KG1 (cell line): ENCODE measurements at regions not wholly inside any gene's neighbourhood (a gene's known extent, or its start where the extent isn't known, plus 50 kb on each side); places are given as distances from the start of the nearest gene placed in this dataset.
"Not testable (repeated sequence)": the region's sequence is repeated elsewhere in the genome, so short reads cannot be mapped to it uniquely, and the experiment has no call there.

Experiments
- DNase-seq: peaks from one replicate; lab custom pipeline; 2025; lab: John Stamatoyannopoulos, UW

DNA sequence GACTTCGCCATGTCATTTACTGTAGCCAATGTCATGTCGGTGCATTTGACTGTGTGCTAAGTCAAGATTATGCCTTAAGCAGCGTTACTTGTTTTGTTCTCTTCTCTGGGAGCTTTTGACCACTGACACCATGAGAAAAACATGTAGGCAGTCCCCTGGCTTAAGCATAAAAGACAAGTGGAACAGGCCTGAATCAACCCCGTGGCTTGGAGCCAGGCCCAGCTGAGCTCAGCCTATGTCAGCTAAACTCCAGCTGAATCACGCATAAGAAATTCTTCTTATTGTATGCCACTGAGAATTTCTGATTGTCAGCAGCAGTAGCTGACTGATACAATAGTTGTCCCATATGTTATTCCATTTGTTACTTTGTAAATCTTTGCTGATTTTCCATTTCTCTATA lies 261.9 kb downstream of the CBLL2 start:
- no peak for DNase-seq

DNA sequence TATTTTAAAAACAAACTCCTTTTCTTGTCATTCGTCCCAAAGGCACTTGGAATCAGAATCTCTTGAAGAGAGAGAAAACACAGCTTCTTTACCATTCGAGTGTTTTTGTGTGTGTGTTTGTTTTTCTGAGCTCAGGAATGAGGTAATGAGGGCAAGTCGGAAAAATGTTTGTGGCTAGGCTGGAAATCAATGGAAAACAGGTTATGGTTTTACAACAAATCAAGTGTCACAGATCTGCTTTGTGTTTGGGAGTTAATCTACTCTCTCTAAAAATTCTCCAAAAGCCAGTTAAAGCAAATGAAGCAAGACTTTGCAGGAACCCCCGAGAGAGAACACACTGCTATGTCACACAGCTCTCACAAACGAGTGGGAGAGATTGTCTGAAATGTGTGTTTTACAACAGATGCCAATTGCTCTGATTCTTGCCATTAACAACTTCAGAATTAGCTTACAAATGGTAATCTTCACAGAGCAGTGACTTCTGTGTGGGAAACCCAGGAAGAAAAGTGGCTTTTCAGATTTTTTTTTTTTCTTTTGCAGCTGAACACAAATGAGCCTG lies 264.1 kb downstream of the CBLL2 start:
- DNase-seq: no peak

DNA sequence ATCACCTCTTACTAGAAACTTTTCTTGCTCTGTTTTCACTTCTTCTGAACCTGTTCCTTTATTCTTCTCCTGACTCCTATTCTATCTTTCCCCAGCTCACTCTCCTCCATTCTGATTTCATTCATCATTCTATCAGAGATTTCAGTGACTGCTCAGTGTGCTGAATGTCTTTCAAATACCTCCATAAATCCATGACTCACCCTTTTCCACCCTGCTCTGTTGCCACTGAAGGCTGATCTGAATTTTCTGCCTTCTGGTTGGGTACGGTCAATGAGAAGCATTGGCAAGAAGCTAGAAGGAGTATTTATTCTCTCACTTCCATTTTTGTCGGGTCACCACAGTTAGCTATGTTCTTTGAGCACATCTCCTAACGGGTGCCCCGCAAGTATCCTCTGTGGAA lies 265.9 kb downstream of the CBLL2 start:
- no peak for DNase-seq

DNA sequence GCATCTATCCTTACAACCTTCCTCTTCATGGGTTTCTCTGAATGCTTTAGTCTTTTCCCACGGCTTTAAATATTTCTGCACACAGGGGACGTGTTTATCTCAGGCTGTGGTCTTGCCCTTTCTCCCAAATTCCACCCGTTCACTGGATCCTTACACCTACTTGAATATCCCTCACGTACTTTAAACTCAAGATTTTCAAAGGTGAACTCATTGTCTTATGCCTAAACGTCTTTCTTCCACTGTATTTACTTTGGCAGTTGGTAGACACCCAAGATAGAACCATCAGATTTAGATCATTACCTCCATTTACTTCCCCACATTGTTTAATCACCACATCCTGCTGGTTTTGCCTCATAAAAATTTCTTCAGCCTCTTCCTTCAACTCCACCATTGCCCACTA lies 269.2 kb downstream of the CBLL2 start:
- no peak for DNase-seq

DNA sequence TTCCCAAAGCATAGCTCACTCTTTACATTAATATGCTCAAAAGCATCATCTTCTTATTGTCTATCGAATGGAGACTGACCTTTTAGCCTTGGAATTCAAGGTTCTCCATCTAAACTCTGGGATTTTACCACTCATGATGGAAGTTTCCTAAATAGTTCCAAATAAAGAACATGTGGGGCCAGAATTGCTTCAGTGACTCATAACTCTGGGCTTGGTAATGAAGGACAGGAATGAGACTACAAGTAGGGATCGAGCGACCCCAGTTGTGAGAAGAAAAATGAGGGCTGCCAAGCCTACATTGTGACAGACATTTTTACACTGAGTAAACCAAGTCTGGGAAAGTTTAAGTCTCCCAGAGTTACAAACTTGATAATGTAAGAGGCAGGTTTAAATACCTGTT lies 269.9 kb downstream of the CBLL2 start:
- DNase-seq: no peak

DNA sequence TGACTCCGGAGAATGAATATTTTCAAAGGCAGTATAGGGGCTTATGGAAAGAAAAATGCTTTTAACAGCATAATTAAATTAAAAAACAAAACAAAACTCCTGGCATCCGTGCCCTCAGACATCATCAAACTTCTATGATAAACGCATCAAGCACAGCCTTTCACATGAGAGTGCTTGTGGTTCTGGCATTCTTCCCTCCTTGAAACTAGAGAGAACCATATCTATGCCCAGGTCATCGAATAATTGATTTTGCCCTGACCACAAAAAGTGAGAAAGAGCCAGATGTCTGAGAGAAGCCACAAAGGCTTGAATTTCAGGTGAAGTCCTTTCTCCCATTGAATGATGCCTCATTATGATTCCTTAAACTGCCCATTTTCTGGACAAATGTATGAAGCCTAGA lies 286.8 kb downstream of the CBLL2 start:
- DNase-seq: no peak

DNA sequence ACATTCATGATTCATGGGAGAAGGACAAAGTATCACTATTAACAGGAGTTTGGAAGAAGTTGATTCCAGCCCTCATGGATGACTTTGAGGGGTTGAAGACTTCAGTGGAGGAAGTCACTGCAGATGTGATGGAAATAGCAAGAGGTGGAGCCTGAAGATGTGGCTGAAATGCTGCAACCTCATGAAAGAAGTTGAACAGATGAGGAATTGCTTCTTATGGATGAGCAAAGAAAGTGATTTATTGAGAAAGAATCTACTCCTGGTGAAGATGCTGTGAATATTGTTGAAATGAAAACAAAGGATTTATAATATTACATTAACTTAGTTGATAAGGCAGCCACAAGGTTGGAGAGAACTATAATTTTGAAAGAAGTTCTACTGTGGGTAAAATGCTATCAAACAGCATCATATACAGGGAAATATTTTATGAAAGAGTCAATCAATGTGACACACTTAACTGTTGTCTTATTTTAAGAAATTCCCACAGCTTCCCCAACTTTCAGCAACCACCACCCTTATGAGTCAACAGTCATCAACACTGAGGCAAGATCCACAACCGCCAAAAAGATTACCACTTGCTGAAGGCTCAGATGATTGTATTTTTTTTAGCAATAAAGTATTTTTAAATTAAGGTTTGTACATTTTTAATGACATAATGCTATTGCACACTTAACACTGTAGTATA lies 302.6 kb downstream of the CBLL2 start:
- no peak for DNase-seq

DNA sequence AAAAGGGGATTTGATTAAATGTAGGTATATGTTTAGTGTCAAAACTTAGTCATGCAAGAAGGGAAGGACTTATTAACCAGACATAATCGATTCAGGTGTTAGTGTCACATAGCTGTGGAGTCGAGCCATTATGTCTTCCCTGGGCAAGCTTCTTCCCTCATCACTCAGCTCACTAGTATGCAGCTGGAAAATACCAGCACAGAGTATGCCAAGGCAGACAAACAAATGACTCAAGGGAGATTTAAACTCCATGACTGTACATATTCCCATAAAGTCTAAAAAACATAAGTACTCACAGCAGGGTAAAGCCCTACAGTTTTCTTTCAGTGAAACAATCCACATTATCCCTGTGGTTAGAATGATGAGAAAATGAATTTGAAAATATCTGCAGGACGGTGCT lies 304.5 kb downstream of the CBLL2 start:
- DNase-seq: no peak

DNA sequence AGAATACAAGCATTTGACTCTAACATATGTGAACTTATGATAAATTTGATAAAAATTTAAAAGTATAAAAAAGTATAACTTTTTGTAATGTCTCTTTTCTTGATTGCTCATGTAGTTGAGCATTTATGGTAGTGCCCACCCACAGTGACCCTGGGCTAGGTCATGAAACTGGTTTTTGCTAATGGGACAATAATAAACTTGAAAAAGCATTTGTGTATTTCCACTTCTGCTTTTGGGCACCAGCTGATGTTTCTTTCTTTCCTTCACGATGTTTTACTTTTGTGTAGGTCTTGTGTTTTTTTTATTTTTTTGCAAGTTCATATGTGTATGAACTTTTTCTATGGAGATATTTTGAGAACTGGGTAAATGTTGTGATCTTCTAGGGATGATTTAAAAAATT lies 313.1 kb downstream of the CBLL2 start:
- no peak for DNase-seq

DNA sequence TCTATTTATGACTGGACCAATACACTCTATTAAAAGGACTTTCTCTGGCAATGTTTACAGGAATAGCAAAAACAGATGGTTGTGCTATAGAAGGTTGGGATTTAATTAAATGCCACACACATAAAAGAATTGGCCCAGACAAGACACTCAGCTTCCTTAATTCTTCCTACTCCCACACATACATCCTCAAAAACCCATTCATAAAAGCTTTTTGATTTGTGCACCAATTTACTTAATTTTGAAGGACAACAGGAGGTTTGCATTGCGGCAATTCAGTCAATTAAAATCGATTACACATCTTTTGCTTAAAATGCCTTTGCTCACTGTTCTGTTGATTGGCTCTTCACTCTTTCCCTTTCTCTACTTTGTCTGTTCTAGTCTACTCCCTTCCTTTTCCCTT lies 317.1 kb downstream of the CBLL2 start:
- no peak for DNase-seq

DNA sequence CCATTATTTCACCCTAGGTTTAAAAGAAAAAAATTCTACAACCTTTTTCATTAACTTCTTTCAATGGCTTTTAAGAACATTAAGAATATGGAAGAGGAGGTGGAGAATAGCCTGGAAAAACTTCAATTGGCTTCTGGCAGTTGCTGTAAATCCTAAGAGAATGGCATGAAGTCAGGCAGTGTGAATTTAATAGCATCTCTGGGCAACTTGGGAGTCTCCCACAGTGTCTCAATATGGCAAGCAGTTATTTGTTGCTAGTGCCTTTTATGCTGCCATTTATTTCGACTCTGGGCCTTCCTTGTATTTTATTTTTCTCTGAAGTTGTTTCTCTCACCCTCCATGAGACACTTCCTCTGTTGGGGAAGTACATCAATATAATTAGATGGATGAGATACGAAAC lies 322.1 kb downstream of the CBLL2 start:
- no peak for DNase-seq

DNA sequence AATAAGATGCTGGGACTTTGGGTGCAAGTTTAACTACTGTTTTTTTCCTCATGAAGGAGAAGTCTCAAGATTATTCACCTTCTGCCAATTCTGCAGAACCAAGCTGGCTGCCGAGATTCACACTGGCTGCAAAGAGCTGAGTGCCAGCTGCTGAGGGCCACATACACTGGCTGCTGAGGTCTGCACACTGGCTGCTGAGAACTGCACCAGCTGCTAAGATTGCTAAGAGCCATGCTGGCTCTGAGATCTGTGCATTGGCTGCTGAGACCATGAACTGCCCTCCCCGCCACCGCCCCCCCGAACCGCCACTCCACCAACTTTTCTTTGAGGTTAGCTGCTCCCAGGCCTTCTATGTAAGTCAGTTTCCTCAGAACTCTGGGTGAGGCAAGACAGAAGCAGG lies 330.3 kb downstream of the CBLL2 start:
- no peak for DNase-seq

DNA sequence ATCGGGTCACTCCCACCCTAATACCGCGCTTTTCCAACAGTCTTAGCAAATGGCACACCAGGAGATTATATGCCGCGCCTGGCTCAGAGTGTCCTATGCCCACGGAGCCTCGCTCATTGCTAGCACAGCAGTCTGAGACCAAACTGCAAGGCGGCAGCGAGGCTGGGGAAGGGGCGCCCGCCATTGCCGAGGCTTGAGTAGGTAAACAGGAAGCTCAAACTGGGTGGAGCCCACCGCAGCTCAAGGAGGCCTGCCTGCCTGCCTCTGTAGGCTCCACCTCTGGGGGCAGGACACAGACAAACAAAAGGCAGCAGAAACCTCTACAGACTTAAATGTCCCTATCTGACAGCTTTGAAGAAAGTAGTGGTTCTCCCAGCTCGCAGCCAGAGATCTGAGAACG lies 336.7 kb downstream of the CBLL2 start:
- not testable (repeated sequence) for DNase-seq

DNA sequence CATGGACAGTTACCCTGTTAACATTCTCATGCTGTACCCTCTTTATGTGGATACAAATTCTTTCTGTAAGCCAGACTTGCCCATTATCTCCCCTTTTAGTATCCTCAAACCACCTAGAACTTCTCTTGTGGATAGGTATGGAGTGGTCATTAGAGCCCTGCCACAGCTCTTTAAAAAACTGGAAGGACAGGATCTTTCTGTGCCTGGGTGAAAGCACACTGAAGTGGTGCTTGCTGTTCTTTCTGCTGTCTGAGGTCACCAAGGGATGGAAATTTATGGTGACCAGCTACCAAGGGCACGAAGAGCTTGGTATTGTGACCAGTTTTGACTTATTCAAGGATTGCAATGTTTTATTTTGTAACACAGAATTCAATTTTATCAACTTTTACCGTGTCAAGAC lies 344.2 kb downstream of the CBLL2 start:
- DNase-seq: no peak

DNA sequence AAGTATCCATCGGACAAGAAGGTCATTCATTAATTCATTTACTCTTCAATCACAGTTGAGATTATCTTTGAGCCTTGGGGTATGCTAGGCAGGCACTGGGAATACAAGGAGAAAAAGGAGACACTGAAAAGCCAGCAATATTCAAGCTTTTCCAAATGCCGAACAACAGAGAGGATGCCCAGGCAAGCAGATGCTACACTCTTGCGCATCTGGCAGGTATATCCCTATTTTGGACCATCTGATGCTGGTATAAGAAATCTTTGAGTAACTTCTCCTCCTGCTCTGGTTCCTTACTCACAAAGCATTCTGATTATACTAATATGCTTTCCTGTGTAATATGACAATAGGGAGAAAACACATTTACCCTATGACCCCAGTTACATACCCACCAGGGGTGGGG lies 354.9 kb downstream of the CBLL2 start:
- DNase-seq: no peak

DNA sequence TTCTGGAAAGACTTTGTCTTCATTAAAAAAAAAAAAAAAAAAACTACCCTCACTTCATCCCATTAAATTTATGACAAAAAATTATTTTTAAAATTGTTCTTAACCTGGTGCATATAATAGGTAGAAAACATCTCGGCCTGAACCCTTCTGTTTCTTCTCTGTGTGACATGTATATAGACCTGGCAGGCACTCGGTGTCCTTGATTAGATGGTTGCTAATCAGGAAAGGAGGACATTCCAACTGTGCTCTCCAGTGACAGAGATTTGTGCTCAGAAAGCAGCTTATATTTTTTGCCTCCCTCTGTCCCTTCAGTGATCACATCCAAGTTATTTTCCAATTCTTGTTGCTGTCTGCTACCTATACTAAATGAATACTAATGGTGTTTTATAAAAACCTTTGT lies 355.6 kb downstream of the CBLL2 start:
- no peak for DNase-seq

DNA sequence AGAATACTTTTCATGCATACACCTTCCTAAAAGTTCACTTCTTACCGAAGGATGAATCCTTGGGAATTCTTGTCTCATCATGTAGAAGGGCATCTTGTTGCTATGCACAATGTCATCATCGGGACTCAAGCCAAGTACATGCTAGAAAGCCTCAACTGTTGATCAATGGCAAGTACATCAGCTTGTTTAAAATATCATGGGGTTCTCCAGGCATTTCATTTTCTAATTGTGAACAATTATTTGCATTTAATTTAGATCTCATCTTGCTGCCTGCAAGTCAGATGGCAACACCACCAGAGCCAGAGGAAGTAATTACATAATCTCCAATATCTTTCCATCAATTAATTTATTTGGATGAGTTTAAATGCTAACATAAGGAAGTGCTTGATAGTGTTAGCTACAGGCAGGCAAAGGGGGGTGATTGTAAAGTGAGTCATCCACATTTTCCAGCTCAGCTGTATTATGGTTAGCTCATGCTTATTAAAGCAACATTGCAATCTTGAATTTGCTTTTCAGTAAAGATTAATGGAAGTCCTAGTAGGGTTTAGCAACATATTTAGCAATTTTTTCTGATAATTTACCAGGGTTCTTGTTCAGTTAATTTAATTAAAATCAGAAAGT lies 356.5 kb downstream of the CBLL2 start:
- DNase-seq: no peak

DNA sequence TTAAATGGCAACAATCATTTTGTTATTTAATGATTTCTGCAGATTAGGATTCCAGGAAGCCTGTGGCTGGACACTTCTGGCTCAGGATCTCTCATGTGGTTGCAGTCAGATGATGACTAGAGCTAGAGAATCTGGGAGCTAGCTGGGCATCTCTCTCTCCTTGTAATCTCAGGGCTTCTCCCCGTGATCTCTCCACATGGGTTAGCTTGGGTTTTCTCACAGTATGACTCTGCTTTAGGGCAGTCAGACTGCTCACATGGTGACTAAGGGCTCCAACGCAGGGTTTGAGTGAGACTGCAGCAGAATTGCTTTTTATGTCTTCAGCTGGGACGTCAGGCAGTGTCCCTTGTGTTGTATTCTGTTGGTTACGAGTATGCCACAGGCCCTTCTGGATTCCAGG lies 361.4 kb downstream of the CBLL2 start:
- no peak for DNase-seq

DNA sequence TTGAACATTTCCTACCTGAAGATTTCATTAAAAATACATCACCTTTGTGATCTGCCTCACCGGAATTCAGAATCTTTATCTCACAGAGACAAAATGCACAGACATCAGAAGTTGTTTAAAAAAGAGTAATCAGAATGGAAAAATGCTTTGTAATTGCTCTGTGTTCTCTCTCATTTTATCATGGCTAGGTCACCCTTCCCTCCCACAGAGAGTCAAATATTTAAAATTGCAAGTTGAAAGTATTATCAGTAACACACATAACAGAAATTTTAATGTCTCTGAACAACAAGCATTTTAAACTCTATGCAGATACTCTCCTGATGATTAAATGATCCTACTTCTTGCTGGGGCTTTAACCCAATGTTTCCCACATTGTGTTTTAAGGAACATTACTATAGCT lies 362.0 kb downstream of the CBLL2 start:
- DNase-seq: no peak

DNA sequence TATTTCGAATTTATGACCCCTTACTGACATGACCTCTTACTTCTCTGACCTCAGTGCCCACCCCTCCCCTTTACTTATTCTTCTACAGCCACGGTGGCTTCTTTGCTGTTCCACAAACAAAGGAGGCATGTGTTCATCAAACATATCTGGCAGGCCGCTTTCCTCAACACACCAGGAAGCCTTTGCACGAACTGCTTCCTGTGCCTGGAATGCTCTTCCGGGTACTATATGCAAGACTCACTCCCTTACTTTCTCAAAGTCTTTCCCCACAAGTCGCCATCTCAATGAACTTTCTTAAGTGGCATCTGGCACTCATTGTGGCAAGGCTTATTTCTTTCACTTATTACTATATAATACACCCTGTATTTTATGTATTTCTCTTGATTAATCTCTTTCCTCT lies 351.5 kb upstream of the DDX53 start:
- DNase-seq: no peak

DNA sequence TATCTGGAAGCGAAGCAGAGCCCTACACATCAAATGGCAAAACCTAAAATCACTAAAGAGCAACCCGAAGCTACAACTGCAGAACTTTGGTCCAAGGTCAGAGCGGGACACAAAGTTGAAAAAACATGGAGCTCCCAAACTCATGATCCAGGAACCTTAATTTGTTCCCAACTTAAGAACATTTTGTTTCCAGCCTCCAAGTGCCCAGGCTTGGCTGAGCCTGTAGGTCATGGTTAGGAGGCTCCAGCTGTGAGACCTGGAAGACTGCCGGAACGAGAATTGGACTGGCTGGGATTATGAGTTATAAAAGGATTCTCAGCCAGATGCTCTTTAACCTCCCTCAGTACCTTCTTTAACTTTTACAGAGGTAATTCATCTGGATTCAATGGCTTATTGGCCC lies 349.1 kb upstream of the DDX53 start:
- no peak for DNase-seq

DNA sequence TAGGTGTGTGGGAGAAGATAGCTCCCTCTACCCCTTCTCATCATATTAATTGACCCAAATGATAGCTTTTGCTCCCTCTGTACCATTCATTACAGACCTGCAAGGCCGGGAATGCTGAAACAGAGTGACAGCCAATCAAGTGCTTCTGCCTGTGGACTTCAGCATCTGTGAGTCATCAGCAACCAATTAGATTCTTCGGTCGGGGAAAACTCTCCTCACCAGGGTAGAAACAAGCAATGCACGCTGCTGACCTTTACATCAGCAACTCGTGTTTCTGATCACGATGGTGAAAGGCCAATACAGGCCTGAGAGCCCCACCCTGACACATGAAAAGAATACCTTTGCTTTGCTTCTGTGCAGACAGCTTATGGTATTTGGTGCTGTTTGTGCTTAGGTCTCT lies 347.2 kb upstream of the DDX53 start:
- DNase-seq: no peak

DNA sequence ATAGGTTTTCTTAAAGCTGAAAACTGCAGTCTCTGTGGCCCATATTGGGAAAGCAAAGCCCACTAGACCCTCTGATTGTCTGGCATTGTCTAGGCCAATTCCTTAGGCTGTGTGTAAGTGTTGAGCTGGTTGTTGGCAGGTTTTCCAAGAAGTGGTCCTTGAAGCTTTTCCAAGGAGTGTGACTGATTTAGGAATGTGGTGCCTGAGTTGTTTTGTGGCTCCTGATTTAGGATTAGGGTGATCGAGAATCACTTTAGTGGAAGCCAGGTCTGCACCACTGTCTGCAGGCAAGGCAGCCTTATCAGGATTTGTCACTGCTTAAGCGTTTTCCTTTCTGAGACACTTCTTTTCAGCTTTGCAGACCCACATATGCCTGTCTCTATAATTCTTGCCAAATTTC lies 339.0 kb upstream of the DDX53 start:
- no peak for DNase-seq

DNA sequence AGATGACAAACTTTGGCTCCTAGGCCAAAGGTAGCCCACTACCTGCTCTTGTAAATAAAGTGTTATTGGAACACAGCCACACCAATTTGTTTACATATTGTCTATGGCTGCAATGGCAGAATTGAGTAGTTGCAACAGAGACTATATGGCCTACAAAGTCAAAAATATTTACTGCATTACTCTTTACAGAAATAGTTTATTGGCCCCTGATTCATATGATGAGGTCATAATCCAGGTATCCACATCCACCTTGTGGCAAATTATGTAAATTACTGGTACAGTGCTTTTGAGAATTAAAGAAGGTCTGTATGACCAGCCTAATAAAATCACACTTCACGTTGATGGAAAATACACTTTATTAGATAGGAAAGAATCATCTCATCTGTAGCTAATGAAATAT lies 337.0 kb upstream of the DDX53 start:
- DNase-seq: no peak
